ENCODE measurements at regions not wholly inside any gene's neighbourhood (a gene's known extent, or its start where the extent isn't known, plus 50 kb on each side); places are given as distances from the start of the nearest gene placed in this dataset.

GRCh38 chr20:59483481-59483880, 120.9 kb upstream of the PHACTR3 start:
- TF ChIP-seq CTCF (IDR thresholded peaks at IDR 0.05): no peak
- no peak for TF ChIP-seq POLR2AphosphoS5 (IDR thresholded peaks at IDR 0.05)

All from transverse colon (tissue), 4 donors.